ENCODE measurements at regions not wholly inside any gene's neighbourhood (a gene's known extent, or its start where the extent isn't known, plus 50 kb on each side); places are given as distances from the start of the nearest gene placed in this dataset.
"Not testable (repeated sequence)": the region's sequence is repeated elsewhere in the genome, so short reads cannot be mapped to it uniquely, and the experiment has no call there.

DNA sequence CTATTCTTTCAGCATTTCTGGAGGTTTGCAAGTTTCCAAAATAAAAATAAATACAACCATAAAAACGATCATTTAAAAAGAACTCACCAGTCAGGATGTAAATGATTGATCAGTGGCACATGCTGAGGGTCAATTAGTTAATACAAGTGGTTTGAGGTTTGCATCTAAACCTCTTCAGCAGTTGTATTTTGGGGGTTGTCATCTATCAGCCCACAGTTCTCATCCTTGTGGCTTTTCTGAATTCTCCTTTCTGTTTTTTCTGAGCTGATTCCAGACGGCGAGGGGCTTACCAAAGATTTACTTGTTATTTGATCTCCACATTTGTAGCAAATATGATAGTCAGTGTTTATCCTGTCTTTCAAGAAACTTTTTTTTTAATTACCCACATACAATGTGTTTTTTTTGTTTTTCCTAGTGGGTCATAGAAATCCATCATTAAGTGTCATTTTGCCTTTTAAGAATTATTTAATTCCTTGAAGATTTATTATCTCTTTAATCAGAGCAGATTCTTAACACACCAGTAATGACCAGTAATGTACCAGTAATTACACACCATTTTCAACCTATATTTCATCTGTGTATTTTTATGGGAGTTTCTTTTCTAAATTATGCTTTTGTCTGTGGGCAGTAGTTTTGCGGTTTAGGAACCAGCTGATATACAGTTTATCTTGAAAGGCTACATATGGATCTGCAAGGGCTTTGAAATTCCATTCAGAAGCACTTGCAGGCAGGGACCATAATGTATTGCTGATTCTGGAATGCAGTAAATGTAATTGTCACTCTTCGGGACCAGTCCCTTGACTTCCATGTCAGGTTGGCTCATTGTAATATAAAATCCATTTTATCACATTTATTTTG, 56.3 kb upstream of the DAAM1 start:
- no peak for DNase-seq

DNA sequence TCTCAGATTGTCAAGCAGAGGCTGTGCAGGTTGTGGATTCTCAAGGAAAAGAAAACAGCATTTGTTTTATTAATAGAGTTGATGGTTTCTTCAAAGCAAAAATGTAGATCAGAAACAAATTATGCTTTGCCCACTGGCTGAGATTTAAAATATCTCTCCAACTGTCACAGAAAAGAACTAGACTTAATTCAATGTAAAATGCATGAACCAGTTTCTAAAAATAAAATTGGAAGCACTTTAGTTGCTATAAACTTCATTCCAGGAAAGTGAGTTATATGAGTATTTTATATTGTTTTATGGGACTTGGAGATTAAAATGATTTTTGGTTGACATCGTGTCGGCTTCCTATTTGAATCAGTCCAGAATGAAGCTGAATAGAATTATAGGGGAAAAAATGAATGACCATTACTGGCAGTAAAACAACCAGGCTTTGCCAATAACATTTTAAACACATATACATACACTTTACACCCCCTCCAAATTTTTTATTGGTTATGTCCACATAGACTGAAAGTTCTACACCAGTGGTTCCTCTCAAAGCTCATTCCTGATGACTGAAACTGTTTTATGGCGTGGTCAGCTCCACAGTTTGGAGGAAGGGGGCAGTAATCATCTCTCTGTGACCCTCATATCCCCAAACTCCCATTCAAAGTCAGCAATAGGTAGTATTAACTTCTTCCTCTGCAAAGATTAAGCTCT, 55.5 kb upstream of the DAAM1 start:
- no peak for DNase-seq

DNA sequence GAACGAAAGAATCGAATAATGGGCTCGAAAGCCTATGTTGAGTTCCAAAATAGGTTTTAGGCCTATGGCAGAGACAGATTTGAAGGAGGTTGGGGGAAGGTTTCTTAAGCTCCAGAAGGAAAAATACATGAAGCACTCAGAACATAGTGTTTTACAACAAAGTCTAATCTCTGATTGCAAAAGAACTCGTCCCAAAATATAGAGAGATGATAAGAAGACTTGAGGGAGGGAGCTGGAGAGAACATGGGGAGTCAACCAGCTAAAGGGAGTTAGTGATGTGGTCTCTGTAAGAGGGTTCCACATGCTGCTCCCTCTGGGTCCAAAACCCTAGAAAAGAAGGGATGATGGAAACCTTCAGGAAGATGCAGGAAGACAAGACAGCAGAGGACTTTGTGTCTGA, 54.8 kb upstream of the DAAM1 start:
- no peak for DNase-seq

DNA sequence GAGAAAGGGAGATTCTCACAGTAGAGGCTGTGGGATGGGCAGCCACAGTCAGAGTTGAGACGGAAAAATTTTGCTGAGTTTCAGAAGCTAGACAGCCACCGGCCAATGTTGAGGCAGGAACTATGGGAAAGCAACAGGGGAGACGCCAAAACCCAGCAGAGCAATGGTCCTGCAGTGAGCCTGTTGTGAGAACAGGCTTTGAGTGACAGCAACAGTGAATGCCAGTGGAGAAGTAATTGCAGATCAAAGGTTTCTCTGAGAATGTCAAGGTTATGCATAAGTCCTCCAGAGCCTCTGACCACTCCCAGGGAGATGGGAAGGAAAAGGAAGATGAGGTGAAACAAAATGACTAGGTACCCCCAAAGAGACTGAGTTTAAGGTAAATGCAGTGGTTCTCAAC, 54.2 kb upstream of the DAAM1 start:
- DNase-seq = no peak

DNA sequence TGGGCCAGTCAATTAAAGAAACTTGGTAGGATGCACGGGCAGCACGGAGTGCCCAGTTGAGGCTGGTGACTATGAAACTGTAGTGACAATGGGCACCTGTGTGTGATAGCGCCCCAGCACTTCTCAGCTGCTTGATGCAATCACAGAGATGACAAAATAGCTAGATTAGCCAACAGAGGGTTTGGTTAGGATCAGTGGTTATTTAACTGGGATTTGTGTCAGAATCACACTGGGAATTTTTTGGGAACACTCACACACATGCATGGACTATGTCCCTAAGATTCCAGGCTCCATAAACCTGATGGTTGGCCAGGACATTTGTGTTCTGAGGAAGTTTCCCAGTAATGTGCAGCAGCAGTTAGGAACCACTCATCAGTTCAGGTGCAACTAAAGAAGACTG, 51.2 kb upstream of the DAAM1 start:
- no peak for DNase-seq

DNA sequence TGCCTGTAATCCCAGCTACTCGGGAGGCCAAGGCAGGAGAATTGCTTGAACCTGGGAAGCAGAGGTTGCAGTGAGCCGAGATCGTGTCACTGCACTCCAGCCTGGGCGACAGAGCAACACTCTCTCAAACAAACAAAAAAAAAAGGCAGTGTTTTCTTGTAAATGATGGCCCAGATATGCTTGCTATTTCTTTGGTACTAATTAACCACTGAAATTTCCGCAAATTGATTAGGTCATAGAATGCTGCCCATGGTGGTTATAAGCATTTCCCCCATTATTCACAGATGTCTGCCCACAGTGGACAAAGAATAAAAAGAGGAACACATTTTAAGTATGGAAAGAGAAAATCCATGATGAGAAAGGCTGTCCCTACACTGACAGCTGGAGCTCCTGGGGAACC, 49.9 kb upstream of the DAAM1 start:
- not testable (repeated sequence) for DNase-seq

Measured in stimulated activated CD4-positive, alpha-beta T cell treated with anti-CD3 and anti-CD28 coated beads, Interleukin-1b, Interleukin-23, amount 100 ng/mL, for 48 hours (primary cell).